WTC11 (cell line): ENCODE measurements at regions not wholly inside any gene's neighbourhood (a gene's known extent, or its start where the extent isn't known, plus 50 kb on each side); places are given as distances from the start of the nearest gene placed in this dataset.

ENCODE experiments used
- ATAC-seq: fragments of 200-7000 bp; cut with Tn5 transposase; 2 replicates; pipeline ENCODE4 v1.10.0; 2021; ENCODE audit warnings: mild to moderate bottlenecking, moderate library complexity
- CTCF ChIA-PET: fragments of 300-600 bp; sonication (Branson Sonifier 250); formaldehyde crosslinking; loops from one replicate; lab custom pipeline; 2021; ENCODE audit warnings: antibody characterized with exemption; lab: Charles Lee
- POLR2A ChIA-PET: fragments of 350-600 bp; sonication (Branson Sonifier 250); formaldehyde crosslinking; loops from one replicate; lab custom pipeline; 2021; ENCODE audit warnings: antibody characterized with exemption; lab: Charles Lee
- DNase-seq: peaks from one replicate; pipeline ENCODE4 v3.0.0; 2021; ENCODE audit warnings: low spot score
- H3K27ac Mint-ChIP-seq: 2 replicates; pipeline ENCODE4 v1.8.0; 2021; ENCODE audit warnings: mixed read lengths
- H3K27me3 Mint-ChIP-seq: 2 replicates; pipeline ENCODE4 v1.8.0; 2021; ENCODE audit warnings: low read depth, mild to moderate bottlenecking, moderate library complexity, mixed read lengths
- H3K36me3 Mint-ChIP-seq: 2 replicates; pipeline ENCODE4 v1.8.0; 2021; ENCODE audit warnings: mixed read lengths
- H3K4me1 Mint-ChIP-seq: 2 replicates; pipeline ENCODE4 v1.8.0; 2022; ENCODE audit warnings: mixed read lengths
- H3K4me3 Mint-ChIP-seq: 2 replicates; pipeline ENCODE4 v1.8.0; 2021; ENCODE audit warnings: mild to moderate bottlenecking, moderate library complexity, mixed read lengths
- H3K9me3 Mint-ChIP-seq: 2 replicates; pipeline ENCODE4 v1.8.0; 2021; ENCODE audit warnings: mixed read lengths
- ATF2 ChIP-seq: sonication (generic); formaldehyde crosslinking; IDR thresholded peaks from 2 replicates; pipeline ENCODE4 v1.8.1; 2022; ENCODE audit warnings: low read depth, missing genetic modification reagents, borderline replicate concordance
- ATF6 ChIP-seq: sonication (generic); formaldehyde crosslinking; IDR thresholded peaks from 2 replicates; pipeline ENCODE4 v1.8.1; 2023; ENCODE audit warnings: mild to moderate bottlenecking, missing genetic modification reagents
- CDX4 ChIP-seq: fragments of 250-450 bp; sonication (Bioruptor Pico); IDR thresholded peaks from 2 replicates; pipeline ENCODE4 v1.9.0; 2021; ENCODE audit warnings: moderate library complexity, mild to moderate bottlenecking, inconsistent platforms, borderline replicate concordance
- CREM ChIP-seq: sonication (generic); formaldehyde crosslinking; IDR thresholded peaks from 2 replicates; pipeline ENCODE4 v1.8.1; 2022; ENCODE audit warnings: mild to moderate bottlenecking, missing genetic modification reagents, moderate library complexity
- CTCF ChIP-seq: fragments of 200-600 bp; IDR thresholded peaks from 2 replicates; pipeline ENCODE4 v1.8.0; 2022; ENCODE audit warnings: antibody characterized with exemption
- EMX1 ChIP-seq: fragments of 250-450 bp; sonication (Bioruptor Pico); IDR thresholded peaks from 2 replicates; pipeline ENCODE4 v1.8.0; 2021; ENCODE audit warnings: mild to moderate bottlenecking
- GABPB1 ChIP-seq: sonication (generic); formaldehyde crosslinking; IDR thresholded peaks from 2 replicates; pipeline ENCODE4 v1.8.1; 2023; ENCODE audit warnings: mild to moderate bottlenecking, missing genetic modification reagents
- GRHL2 ChIP-seq: fragments of 250-450 bp; sonication (Bioruptor Pico); IDR thresholded peaks from 2 replicates; pipeline ENCODE4 v1.8.0; 2022; ENCODE audit warnings: mild to moderate bottlenecking, moderate library complexity; ENCODE audit not compliant: insufficient replicate concordance, severe bottlenecking
- HMGA2 ChIP-seq: fragments of 250-450 bp; sonication (Bioruptor Pico); IDR thresholded peaks from 2 replicates; pipeline ENCODE4 v1.4.0; 2021; ENCODE audit warnings: mild to moderate bottlenecking, moderate library complexity
- HMGXB4 ChIP-seq: sonication (generic); formaldehyde crosslinking; IDR thresholded peaks from 2 replicates; pipeline ENCODE4 v1.8.1; 2023; ENCODE audit warnings: mild to moderate bottlenecking, moderate library complexity, missing genetic modification reagents
- JAZF1 ChIP-seq: fragments of 250-450 bp; sonication (Bioruptor Pico); IDR thresholded peaks from 2 replicates; pipeline ENCODE4 v1.9.0; 2021; ENCODE audit warnings: moderate library complexity, mild to moderate bottlenecking, inconsistent platforms
- NFATC4 ChIP-seq: fragments of 250-450 bp; sonication (Bioruptor Pico); IDR thresholded peaks from 2 replicates; pipeline ENCODE4 v1.9.0; 2021; ENCODE audit warnings: mild to moderate bottlenecking
- NR1H2 ChIP-seq: sonication (generic); formaldehyde crosslinking; IDR thresholded peaks from 2 replicates; pipeline ENCODE4 v1.9.0; 2021; ENCODE audit warnings: mild to moderate bottlenecking, moderate library complexity, missing genetic modification reagents
- NR3C1 ChIP-seq: sonication (generic); formaldehyde crosslinking; conservative IDR thresholded peaks from 2 replicates; pipeline ENCODE4 v1.8.1; 2023; ENCODE audit warnings: low read depth, mild to moderate bottlenecking, missing genetic modification reagents
- SP1 ChIP-seq: sonication (generic); formaldehyde crosslinking; conservative IDR thresholded peaks from 2 replicates; pipeline ENCODE4 v1.8.1; 2022; ENCODE audit warnings: missing genetic modification reagents
- ZMAT4 ChIP-seq: fragments of 250-450 bp; sonication (Bioruptor Pico); IDR thresholded peaks from 2 replicates; pipeline ENCODE4 v1.9.0; 2021; ENCODE audit warnings: mild to moderate bottlenecking
- ZNF121 ChIP-seq: sonication (generic); formaldehyde crosslinking; IDR thresholded peaks from 2 replicates; pipeline ENCODE4 v1.8.0; 2023; ENCODE audit warnings: missing genetic modification reagents
- ZNF138 ChIP-seq: sonication (generic); formaldehyde crosslinking; conservative IDR thresholded peaks from 2 replicates; pipeline ENCODE4 v1.8.1; 2022; ENCODE audit warnings: mild to moderate bottlenecking, moderate library complexity, missing genetic modification reagents
- ZNF232 ChIP-seq: sonication (generic); formaldehyde crosslinking; IDR thresholded peaks from 2 replicates; pipeline ENCODE4 v1.8.0; 2022; ENCODE audit warnings: mild to moderate bottlenecking, missing genetic modification reagents
- ZNF317 ChIP-seq: sonication (generic); formaldehyde crosslinking; IDR thresholded peaks from 2 replicates; pipeline ENCODE4 v1.8.1; 2023; ENCODE audit warnings: low read depth, mild to moderate bottlenecking, moderate library complexity, missing genetic modification reagents, borderline replicate concordance
- ZNF396 ChIP-seq: fragments of 250-450 bp; sonication (Bioruptor Pico); IDR thresholded peaks from 2 replicates; pipeline ENCODE4 v1.8.0; 2021; ENCODE audit warnings: mild to moderate bottlenecking, moderate library complexity, borderline replicate concordance
- ZNF425 ChIP-seq: fragments of 250-450 bp; sonication (Bioruptor Pico); conservative IDR thresholded peaks from 2 replicates; pipeline ENCODE4 v1.9.0; 2021; ENCODE audit warnings: mild to moderate bottlenecking

GRCh38 chr7:37570145-37570544 lies 113.4 kb upstream of the GPR141 start:
- ChIA-PET POLR2A (no interaction called here), CTCF (no interaction called here)
- Mint-ChIP-seq H3K4me1 (peaks cover 3% of the 10 kb centered on the region), H3K9me3 (peaks cover 6% of the 10 kb centered on the region), H3K27me3 (no peaks in the 10 kb centered on the region), H3K4me3 (no peak overlapping the region), H3K36me3 (no peaks in the 10 kb centered on the region), H3K27ac (no peak overlapping the region)
- no peak for TF ChIP-seq HMGXB4 (CRISPR knock-in tag)
- TF ChIP-seq ZNF425 (CRISPR knock-in tag): no peak
- TF ChIP-seq GRHL2 (CRISPR knock-in tag): no peak
- TF ChIP-seq ZNF121: no peak
- no peak for TF ChIP-seq NFATC4 (CRISPR knock-in tag)
- TF ChIP-seq JAZF1 (CRISPR knock-in tag): no peak
- ATAC-seq (no peak), DNase-seq (no peak)

- Mint-ChIP-seq H3K4me3 (no peak overlapping the region), H3K4me1 (peaks cover 6% of the 10 kb centered on the region), H3K9me3 (no peaks in the 10 kb centered on the region)
- CTCF ChIA-PET: no interaction called here
- no peak for DNase-seq
- no peak for ATAC-seq
- no peak for TF ChIP-seq NR1H2 (CRISPR knock-in tag)
- TF ChIP-seq ZNF317: no peak
- no peak for TF ChIP-seq CTCF
- no peak for TF ChIP-seq NR3C1 (CRISPR knock-in tag)
- no peak for TF ChIP-seq ZNF396 (CRISPR knock-in tag)
- no peak for TF ChIP-seq ATF6 (CRISPR knock-in tag)
- no peak for TF ChIP-seq ZMAT4
- no peak for TF ChIP-seq GABPB1 (CRISPR knock-in tag)
- TF ChIP-seq SP1: no peak
- no peak for TF ChIP-seq HMGA2
- TF ChIP-seq ATF2: no peak
- TF ChIP-seq CREM (CRISPR knock-in tag): no peak
- TF ChIP-seq CDX4 (CRISPR knock-in tag): no peak
- no peak for TF ChIP-seq ZNF232 (CRISPR knock-in tag)
- no peak for TF ChIP-seq EMX1
- TF ChIP-seq ZNF138 (CRISPR knock-in tag): no peak
- TF ChIP-seq, all 79 proteins: peak for 0
- H3K36me3 Mint-ChIP-seq: no peaks in the 10 kb centered on the region
- H3K27me3 Mint-ChIP-seq: no peaks in the 10 kb centered on the region
- no peak overlapping the region for H3K27ac Mint-ChIP-seq
- POLR2A ChIA-PET: interaction anchor here (0.7 kb wide), 1 partner anchor 327 kb away, joined by 4 read pairs; no protein-coding TSS in a partner anchor
Measured at GRCh38 chr7:37571806-37572205, 111.8 kb upstream of the GPR141 start.
